ENCODE measurements at regions not wholly inside any gene's neighbourhood (a gene's known extent, or its start where the extent isn't known, plus 50 kb on each side); places are given as distances from the start of the nearest gene placed in this dataset.
"Not testable (repeated sequence)": the region's sequence is repeated elsewhere in the genome, so short reads cannot be mapped to it uniquely, and the experiment has no call there.

GRCh38 chr5:176018598-176018997, 50.5 kb upstream of the THOC3 start:
- DNase-seq (ENCODE audit: low read depth in 4 of 4, low spot score in 2 of 4) = not testable (repeated sequence)

- not testable (repeated sequence) for DNase-seq (ENCODE audit: low read depth in 4 of 4, low spot score in 2 of 4)
These were observed 52.7 kb upstream of the THOC3 start for GRCh38 chr5:176020852-176021251.

- DNase-seq (ENCODE audit: low read depth in 4 of 4, low spot score in 2 of 4) = not testable (repeated sequence)
These were observed 55.4 kb upstream of the THOC3 start for GRCh38 chr5:176023535-176023934.

- not testable (repeated sequence) for DNase-seq (ENCODE audit: low read depth in 4 of 4, low spot score in 2 of 4)
These were observed 61.3 kb upstream of the THOC3 start for GRCh38 chr5:176029445-176029844.

GRCh38 chr5:176030361-176031117, 62.4 kb upstream of the THOC3 start:
- DNase-seq (ENCODE audit: low read depth in 4 of 4, low spot score in 2 of 4) = not testable (repeated sequence)

- not testable (repeated sequence) for DNase-seq (ENCODE audit: low read depth in 4 of 4, low spot score in 2 of 4)
These were observed 63.0 kb upstream of the THOC3 start for GRCh38 chr5:176031118-176031510.

GRCh38 chr5:176033186-176033585, 65.1 kb upstream of the THOC3 start:
- DNase-seq (ENCODE audit: low read depth in 4 of 4, low spot score in 2 of 4) = not testable (repeated sequence)

GRCh38 chr5:176034407-176035200, 66.5 kb upstream of the THOC3 start:
- DNase-seq (ENCODE audit: low read depth in 4 of 4, low spot score in 2 of 4) = not testable (repeated sequence)

GRCh38 chr5:176035201-176035530, 67.1 kb upstream of the THOC3 start:
- DNase-seq (ENCODE audit: low read depth in 4 of 4, low spot score in 2 of 4) = not testable (repeated sequence)

- not testable (repeated sequence) for DNase-seq (ENCODE audit: low read depth in 4 of 4, low spot score in 2 of 4)
These were observed 67.7 kb upstream of the THOC3 start for GRCh38 chr5:176035816-176036308.

- not testable (repeated sequence) for DNase-seq (ENCODE audit: low read depth in 4 of 4, low spot score in 2 of 4)
These were observed 68.3 kb upstream of the THOC3 start for GRCh38 chr5:176036391-176036790.

- DNase-seq (ENCODE audit: low read depth in 4 of 4, low spot score in 2 of 4) = not testable (repeated sequence)
These were observed 69.1 kb upstream of the THOC3 start for GRCh38 chr5:176037190-176037589.

GRCh38 chr5:176040105-176040801, 72.1 kb upstream of the THOC3 start:
- DNase-seq (ENCODE audit: low read depth in 4 of 4, low spot score in 2 of 4) = not testable (repeated sequence)

GRCh38 chr5:176041248-176041994, 73.3 kb upstream of the THOC3 start:
- DNase-seq (ENCODE audit: low read depth in 4 of 4, low spot score in 2 of 4) = not testable (repeated sequence)

- DNase-seq (ENCODE audit: low read depth in 4 of 4, low spot score in 2 of 4) = not testable (repeated sequence)
These were observed 74.0 kb upstream of the THOC3 start for GRCh38 chr5:176042020-176042658.

GRCh38 chr5:176043252-176043829, 75.2 kb upstream of the THOC3 start:
- not testable (repeated sequence) for DNase-seq (ENCODE audit: low read depth in 4 of 4, low spot score in 2 of 4)

- not testable (repeated sequence) for DNase-seq (ENCODE audit: low read depth in 4 of 4, low spot score in 2 of 4)
These were observed 75.9 kb upstream of the THOC3 start for GRCh38 chr5:176043986-176044385.

- DNase-seq (ENCODE audit: low read depth in 4 of 4, low spot score in 2 of 4) = not testable (repeated sequence)
These were observed 76.3 kb upstream of the THOC3 start for GRCh38 chr5:176044431-176044830.

- not testable (repeated sequence) for DNase-seq (ENCODE audit: low read depth in 4 of 4, low spot score in 2 of 4)
These were observed 77.3 kb upstream of the THOC3 start for GRCh38 chr5:176045442-176045841.

Data from left renal cortex interstitium (tissue), 4 donors.